AG09319 (cell line): ENCODE measurements at regions not wholly inside any gene's neighbourhood (a gene's known extent, or its start where the extent isn't known, plus 50 kb on each side); places are given as distances from the start of the nearest gene placed in this dataset.

ENCODE experiments used
- DNase-seq: peaks from one replicate; pipeline ENCODE4 v3.0.0-alpha.2; 2010; ENCODE audit warnings: low read depth; ENCODE audit errors: extremely low read depth
- CTCF ChIP-seq: IDR thresholded peaks from 2 replicates; pipeline ENCODE4 v1.5.1; 2011; ENCODE audit warnings: low read depth, mild to moderate bottlenecking, inconsistent platforms, low read length, moderate library complexity

GRCh38 chr12:19630536-19630935 lies 191.2 kb downstream of the AEBP2 start:
- TF ChIP-seq CTCF = no peak
- DNase-seq = no peak

DNA sequence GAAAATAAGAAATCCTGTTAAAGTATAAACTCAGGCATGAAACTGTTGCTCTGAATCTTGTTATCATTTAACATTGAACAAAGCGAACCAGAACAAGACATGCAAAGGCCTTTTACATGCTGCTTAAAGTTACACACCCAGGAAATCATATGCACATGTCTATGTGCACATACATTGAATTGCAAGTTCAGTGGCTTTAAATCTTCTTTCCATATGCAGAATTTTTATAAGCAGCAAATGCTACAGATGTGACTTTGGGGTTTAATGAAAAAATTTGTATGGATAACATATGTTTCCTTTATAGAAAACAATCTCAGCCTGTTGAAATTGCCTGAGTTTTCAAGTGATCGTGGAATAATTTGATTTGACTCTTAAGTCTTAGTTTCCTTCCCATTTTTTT lies 193.9 kb downstream of the AEBP2 start:
- no peak for DNase-seq
- TF ChIP-seq CTCF = no peak

DNA sequence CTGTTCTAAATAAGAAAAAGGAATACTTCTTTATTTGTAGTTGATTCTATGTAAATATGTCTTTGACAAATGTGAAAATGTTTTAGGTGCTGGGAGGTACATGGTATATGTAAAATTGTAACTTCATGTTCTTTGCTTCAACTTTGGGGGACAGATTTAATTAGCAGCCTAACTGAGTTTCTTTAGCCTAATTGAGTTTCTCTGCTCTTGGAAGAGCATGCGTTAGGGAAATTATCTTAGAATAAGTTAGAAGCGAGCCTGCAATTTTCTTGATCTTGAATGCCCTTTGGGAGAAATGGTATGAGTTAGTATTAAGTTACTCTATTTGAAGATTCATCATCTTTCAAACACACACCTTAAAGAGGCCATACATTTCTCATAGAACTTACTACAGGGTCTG lies 194.3 kb downstream of the AEBP2 start:
- TF ChIP-seq CTCF = no peak

GRCh38 chr12:19639781-19640415 lies 200.6 kb downstream of the AEBP2 start:
- DNase-seq = no peak
- TF ChIP-seq CTCF = no peak

More for the DNA sequence above, 194.3 kb downstream of the AEBP2 start:
- no peak for DNase-seq

DNA sequence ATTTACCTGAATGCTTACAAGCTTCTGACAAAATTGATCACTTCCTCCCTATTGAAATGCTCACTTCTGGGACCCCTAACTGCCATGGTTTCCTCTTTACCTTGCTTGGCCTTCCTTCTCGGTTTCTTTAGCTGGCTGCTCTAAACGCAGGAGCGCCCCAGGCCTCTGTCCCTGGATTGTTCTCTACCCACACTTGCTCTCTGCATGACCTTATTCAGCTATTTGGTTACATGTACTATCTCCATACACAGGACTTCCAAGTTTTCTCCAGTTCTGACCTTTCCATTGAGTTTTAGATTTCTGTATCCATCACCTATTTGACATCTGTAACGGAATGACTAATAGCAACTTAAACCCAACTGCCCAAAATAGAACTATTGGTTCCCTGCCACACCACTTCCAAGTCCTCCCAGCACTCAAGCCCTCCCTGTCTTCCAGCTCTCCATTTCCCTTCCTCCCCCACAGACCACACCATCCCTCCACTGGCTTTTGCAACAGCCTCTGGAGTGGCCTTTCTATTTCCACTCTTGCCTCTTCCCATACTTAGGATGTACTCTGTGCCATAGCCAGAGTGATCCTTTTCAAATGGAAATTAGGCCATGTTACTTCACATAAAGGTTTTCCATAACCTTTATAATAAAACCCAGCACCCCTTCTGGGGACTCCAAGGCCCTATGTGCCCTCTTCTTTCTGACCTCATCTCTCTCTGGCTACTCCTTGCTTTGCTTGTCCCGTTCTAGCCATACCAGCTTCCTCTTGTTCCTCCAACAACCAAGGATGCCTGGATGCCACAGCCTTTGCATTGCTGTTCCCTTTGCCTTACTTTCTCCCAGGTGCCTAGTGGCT lies 202.2 kb downstream of the AEBP2 start:
- DNase-seq = peak; percentile 3
- TF ChIP-seq CTCF = no peak

DNA sequence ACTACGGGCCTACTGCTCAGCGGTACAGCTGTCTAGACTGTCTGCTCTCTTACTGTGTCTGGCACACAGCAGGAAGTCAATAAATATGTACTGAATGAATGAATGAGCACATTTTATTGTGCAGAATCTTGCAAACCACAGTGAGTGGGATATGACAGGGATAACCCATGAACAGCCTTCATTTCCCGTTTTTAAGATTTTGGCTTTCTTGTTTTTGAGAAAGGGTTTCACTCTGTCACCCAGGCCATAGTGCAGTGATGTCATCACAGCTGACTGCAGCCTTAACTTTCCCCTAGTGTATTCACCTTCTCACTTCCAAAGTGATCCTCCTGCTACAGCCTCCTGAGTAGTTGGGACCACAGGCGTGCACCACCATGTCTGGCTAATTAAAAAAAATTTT lies 203.1 kb downstream of the AEBP2 start:
- no peak for TF ChIP-seq CTCF
- DNase-seq = no peak

DNA sequence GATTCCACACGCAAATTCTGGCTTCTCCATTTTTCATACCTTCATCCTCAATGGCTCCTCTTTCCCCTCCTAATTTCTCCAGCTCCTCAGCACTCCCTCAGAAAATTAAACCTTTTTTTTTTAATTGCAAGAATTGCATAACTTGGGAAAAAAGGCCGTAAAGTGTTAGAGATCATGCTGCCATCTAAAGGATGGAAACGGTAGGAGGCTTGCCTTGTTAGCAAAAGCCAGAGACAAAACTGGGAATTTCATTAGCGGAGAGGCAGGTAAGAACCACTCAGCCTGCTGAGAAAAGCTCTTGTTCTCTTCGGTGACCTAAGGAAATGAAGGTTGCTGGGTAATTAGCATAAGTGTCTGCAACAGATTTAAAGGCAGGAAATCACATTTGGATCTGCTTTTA lies 204.3 kb downstream of the AEBP2 start:
- DNase-seq = peak; percentile 11
- peak; percentile 76 for TF ChIP-seq CTCF
